Kidney tubule cell (primary cell): ENCODE measurements at regions not wholly inside any gene's neighbourhood (a gene's known extent, or its start where the extent isn't known, plus 50 kb on each side); places are given as distances from the start of the nearest gene placed in this dataset.

ENCODE experiments used
- DNase-seq: peaks from one replicate; pipeline ENCODE4 v3.0.0-alpha.2; 2018; ENCODE audit warnings: low spot score

- DNase-seq: no peak
Observed at GRCh38 chr5:152995214-152995725, 495.2 kb upstream of the GRIA1 start.

DNA sequence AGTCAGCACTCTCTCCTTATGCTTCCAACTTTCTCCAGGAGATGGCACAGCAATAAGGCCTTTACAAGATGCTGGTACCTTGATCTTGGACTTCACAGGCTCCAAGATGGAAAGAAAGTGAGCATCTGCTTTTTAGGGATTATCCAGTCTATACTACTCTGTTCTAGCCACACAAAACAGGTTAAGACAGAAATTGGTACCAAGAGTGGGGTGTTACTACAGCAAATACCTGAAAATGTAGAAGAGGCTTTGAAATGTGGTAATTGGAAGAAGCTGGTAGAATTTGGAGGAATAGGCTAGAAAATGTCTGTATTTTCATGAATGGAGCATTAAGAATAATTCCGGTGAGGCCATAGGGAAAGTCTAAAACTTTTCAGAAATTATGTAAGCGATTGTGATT, 484.8 kb upstream of the GRIA1 start:
- no peak for DNase-seq

DNA sequence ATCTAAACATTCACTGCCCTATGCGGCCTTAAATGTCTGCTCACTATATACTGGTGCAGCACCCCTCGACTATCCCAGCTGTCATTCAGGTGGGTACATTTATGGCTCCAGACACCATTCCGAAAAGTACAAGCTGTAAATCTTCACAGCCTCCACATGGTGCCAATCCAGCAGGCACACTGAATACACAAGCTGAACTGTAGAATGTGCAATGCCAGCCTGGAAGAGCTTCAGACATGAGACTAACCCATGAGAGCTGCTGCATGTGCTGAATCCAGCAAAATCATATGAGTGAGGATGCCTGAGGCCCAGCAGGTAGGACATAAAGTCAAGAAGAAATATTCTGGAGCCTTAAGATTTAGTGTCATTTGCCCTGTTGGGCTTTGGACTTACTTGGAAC, 483.8 kb upstream of the GRIA1 start:
- DNase-seq: no peak

GRCh38 chr5:153014194-153014593, 476.3 kb upstream of the GRIA1 start:
- no peak for DNase-seq

DNA sequence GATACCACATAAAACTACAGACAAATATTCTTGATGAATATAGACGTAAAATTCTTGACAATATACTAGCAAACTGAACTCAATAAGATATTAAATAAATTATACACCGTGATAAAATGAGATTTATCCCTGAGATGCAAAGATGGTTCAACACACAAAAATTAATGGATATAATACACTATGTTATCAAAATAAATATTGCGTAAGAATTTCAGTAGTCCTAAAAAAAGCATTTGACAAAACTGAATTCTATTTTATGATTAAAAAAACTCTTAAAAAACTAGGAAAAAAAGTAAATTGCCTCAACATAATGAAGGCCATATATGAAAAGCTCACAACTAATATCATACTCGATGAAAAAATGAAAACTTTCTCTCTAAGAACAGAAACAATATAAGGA, 472.3 kb upstream of the GRIA1 start:
- no peak for DNase-seq

DNA sequence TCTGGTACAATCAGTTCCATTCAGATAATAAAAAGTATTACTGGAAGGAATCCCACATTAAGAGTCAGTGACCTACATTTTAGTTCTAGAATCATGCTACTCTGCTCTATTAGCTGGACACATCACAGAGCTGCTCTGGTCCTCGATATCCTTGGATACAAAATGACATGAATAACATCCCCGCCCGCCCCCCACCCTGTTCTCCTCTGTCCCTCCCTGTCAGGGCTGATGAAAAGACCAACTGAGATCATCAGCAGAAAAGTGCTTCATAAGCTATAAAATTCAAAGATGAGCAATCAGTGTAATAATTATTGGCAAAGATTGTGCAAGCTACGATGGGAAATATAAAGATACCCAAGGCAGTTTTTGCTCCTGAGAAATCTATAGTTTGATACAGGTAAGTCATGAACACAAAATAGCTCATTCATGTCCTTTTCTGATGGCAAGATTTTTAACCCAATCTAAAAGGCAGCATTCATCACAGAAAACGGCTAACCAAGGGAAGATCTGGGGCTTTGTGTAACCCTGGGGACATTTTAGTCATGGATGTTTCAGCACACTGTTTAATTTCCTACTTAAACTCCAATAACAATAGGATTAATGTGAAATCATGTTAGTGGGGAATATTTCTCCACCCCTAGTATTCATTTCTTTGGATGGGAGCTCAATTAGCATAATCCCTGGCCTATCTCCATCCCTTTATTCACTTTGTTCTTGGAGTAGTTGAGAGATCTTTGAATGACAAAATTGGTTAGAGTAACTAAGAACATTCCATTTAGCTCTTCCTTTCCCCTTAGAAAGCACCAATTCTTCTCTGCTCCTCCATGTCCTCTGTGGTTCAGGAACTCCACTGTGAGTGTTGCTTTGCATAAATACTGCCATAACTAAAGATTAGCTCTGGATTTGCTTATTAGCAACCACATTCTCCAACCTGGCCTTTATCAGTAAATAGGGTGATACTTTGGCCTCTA, 459.4 kb upstream of the GRIA1 start:
- no peak for DNase-seq

DNA sequence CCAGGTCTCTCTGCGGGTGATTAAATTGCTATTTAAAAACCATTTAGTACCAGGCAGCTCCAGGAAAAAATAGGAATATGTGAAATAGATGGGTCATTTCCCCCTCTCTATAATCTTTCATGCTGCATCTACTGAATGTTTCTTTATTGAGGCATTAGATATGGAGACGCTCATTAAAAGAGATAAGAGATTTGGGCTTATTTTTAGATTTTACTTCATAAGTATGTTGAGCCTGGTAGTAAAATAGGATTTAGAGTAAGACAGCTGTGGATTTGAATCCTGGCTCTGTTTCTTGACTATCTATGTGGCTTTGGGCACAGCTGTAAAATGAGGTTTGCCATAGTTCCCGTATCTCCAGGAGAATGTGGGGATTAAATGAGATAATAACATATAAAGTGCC, 451.0 kb upstream of the GRIA1 start:
- no peak for DNase-seq

- peak; percentile 43 for DNase-seq
Observed at GRCh38 chr5:153043886-153044285, 446.6 kb upstream of the GRIA1 start.

DNA sequence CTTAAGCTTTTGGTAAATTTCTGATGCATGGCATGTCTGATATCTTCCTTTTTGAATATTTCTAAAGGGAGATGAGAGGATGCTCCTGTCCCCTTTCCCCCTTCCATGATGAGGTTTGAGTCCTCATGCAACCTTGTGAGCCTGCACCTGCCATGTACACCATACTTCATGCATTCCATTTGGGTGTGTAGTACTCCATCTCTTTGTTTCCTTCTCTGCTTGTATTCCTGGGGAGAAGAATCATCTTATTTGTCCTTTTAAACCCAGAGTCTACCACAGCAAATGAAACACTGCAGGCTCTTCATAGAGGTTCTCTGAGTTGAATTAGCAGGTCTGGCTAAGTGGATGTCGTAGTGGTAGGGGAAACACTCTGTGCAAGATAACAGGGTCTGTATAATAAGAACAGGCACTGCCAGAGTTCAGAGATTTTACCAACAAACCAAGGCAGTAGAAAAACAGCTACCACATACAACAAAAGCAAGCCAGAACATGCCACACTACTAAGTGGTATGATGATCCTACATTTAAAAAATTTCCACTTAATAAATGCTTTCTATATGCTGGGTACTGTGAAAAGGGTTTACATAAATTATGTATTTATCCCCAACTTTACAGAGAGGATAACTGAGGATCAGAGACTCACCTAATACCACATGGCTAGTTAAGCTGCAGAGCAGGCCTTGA, 439.8 kb upstream of the GRIA1 start:
- no peak for DNase-seq

DNA sequence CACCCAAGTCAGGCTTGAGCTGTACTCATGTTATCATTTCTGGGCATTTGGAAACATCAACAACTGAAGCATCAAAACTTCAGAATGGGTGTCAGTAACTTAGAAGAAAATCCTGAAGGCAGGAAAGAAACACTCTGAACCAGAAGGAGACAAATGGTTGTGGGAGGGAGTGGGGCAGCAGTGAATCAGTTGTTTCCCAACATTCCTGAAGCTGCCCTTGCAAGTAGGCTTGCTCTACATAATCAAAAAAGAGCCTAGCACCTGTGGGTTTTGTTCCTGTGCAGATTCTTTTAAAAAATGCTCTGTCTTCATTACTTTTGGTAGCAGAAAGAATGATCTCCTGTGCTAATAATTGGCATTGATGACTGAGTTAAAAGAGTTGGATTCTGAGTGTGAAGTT, 424.2 kb upstream of the GRIA1 start:
- no peak for DNase-seq

DNA sequence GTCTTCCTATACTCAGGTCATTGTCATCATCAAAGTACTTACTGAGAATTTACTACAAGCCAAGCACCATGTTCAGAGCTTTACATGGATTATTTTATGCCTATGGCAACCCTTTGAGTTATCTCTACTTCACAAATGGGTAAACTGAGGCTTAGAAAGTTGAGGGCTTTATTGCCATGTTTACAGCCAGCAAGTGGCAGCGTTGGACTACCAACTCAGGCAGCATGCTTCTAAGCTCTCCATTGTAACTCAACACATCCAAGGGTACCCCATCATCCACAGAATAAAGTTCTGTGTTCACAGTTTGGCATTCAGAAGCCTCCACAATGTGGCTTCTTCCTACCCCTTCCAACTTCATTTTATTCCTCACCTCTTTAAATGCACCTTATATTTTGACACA, 422.6 kb upstream of the GRIA1 start:
- DNase-seq: no peak

GRCh38 chr5:153079396-153079795, 411.1 kb upstream of the GRIA1 start:
- DNase-seq: peak; percentile 52

- DNase-seq: no peak
Observed at GRCh38 chr5:153080940-153081339, 409.5 kb upstream of the GRIA1 start.

DNA sequence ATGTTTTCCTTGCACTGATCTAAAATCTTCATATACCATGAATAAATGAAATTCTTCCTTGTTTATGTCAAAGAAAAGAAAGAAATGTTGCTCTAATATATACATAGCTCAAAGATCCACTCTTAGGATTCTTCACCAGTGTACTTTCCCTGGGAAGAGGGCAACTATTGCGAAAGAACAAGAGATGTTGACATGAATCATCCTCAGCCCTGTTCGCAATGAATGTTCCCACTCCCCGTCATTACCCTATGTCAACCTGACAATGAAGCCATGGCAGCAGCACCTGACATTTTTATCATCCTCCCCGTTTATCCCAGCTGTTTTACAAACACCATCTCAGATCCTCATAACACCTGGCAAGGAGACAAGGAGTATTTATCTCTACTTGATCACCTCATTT, 409.1 kb upstream of the GRIA1 start:
- DNase-seq: no peak

DNA sequence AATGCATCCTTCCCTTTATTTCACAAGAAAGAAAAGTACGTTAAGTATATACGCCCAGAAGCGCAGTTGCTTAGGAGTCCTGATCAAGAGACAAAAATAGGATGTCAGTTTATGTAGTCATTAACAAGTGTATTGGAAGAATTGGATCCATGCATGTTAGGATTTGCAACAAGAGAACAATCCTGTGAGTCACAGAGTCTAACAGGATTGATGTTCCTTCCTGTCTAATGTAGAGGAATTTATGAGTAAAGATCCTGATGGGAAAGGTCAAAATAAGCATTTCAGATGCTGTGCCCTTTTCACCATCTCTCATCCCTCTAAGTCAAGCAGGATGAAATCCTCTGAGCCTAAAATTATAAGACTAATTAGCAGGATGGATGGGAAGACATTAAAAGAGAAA, 406.0 kb upstream of the GRIA1 start:
- no peak for DNase-seq

DNA sequence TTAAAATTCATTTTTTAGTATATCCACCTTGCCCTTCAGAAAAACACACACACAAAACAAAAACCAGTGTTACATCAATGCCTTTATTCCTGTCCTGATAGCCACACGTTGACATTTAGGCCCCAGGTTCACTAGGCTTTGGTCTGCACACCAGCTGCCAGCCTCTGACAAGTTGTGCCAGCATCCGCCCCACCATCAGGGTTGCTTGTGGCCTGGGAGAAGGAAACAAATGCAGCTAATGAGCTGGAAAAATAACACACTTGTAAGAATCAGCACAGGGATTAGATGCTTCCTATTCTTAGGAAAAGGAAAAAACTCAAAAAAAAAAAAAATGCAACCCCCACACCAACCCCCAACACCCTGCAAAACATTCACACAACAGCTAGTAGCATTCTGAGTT, 404.0 kb upstream of the GRIA1 start:
- DNase-seq: no peak

GRCh38 chr5:153088538-153088937, 401.9 kb upstream of the GRIA1 start:
- DNase-seq: no peak

- DNase-seq: no peak
Observed at GRCh38 chr5:153094333-153094732, 396.1 kb upstream of the GRIA1 start.

- no peak for DNase-seq
Observed at GRCh38 chr5:153096381-153096780, 394.1 kb upstream of the GRIA1 start.

DNA sequence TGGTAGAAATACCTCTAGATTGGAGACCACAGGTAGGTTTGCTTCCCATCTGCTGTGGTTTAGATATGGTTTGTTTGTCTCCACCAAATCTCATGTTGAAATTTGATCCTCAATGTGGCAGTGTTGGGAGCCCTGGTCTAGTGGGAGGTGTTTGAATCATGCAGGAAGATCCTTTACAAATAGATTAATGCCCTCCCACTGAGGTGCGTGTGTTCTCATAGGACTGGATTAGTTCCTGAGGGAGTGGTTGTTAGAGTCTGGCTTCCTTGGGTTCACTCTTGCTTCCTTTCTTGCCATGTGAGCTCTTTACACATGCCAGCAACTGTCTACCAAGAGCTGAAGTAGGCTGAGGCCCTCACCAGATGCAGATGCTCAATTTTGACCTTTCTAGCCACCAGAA, 391.1 kb upstream of the GRIA1 start:
- no peak for DNase-seq

- no peak for DNase-seq
Observed at GRCh38 chr5:153101235-153102180, 389.0 kb upstream of the GRIA1 start.

DNA sequence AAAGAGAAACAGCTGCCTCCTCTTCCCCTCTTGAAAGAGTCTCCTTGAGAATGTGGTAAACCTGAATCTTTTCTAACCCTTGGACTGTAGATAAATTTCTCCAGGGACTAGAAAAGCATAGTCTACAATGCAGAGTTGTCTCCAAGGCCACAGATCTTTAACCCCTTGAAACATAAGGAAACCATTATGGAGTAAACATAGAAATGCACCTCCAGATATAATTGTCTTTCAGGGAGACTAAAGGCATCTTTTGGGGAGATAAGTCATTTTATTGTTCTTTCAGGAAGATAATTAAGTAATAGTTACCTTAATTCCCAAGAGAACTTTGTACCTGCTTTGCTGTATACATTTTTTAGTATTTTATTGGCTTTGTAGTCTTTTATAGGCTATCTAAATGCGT, 373.6 kb upstream of the GRIA1 start:
- no peak for DNase-seq
